ENCODE measurements at regions not wholly inside any gene's neighbourhood (a gene's known extent, or its start where the extent isn't known, plus 50 kb on each side); places are given as distances from the start of the nearest gene placed in this dataset.
"Not testable (repeated sequence)": the region's sequence is repeated elsewhere in the genome, so short reads cannot be mapped to it uniquely, and the experiment has no call there.

DNA sequence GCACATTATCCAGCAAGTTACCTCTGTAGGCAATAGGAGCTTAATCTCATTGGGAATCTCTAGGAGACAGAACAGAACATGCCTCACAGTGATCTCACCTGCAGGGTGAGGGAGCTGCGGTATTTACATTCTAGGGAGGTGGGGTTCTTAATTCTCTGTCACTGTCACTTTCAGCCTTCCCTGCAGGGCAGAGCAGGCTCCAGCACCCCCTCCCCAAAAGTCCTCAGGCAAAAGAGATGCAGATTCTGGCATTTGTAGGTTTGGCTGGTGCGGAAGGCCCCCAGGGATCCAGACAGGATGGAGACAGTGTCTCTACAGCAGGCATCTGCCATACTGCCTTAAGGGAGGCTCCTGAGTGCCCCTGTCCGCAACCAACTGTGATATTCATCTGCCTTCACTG lies 166.4 kb upstream of the ATP6AP2 start:
- no peak for DNase-seq (ENCODE audit: low read depth)

DNA sequence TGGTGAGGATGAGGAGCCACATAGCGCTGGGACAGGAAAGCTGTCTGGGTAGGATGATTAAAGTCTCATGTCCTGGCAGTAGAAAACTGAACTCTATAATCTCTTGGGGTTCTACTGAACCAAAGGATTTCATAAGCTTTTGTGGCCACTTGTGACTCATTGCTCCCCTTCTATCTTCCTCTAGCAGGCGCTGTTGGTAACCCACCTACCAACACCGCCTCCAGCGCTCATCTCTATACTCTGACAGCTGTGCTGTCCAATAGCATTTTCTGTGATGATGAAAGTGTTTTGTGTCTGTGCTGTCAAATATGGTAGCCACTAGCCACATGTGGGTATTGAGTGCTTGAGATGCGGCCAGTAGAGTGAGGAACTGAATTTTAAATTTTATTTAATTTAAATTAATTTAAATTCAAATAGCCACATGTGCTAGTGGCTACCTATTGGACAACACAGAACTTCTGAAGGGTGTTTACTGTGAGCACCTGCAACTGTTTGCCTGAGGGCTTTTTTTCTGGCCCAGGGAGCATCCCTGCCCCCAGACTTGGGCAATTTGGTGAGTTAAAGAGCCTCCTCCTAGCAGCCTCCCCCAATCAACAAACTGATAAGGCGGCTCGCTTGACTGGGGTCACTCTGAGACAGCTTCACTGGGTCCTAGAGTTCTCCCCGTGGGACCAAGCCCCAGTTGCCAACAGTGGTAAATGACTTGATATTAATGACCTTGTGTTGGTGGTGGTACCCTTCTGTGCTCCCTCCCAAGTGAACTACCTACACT lies 169.2 kb upstream of the ATP6AP2 start:
- no peak for DNase-seq (ENCODE audit: low read depth)

DNA sequence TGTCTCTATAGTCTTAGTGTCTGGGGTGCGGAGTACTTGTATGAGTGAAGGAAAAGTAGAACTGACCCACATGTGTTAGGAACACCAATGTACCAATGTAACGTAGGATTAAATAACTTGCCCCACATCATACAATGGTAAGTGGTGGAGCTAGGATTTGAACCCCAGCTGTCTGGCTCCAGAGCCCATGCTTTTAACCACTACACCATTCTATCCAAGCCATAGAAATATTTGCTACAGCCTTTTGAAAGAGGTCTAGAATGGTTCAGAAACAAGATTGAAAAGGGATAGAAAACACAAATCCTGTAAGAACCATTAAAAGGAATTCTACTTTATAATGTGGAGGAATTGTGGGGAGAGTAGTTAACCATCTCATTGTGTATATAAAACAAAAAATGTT lies 169.9 kb upstream of the ATP6AP2 start:
- DNase-seq (ENCODE audit: low read depth), result no peak

DNA sequence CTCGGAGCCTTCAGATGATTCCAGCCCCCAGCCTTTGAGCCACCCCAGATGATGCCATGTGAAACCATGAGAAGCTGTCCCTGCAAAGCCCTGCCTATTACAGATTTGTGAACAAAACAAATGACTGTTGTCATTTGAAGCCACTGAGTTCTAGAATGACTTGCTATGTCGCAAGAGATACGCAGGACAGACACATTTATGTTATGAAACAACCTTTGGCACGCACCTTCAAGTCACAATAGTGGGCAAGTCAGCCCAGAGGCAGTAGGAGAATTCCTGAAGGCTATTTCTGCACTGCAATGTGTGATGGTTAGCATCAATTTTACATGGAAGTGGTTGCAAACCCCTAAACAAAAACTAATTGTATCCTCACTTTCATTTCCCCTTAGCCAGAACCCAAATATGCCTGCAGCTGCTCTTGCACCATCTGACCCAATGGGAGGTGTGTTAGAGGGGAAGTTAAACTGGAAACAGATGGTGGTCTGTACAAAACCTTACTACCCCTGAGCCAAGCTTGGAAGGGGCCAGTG lies 174.4 kb upstream of the ATP6AP2 start:
- DNase-seq (ENCODE audit: low read depth), result no peak

DNA sequence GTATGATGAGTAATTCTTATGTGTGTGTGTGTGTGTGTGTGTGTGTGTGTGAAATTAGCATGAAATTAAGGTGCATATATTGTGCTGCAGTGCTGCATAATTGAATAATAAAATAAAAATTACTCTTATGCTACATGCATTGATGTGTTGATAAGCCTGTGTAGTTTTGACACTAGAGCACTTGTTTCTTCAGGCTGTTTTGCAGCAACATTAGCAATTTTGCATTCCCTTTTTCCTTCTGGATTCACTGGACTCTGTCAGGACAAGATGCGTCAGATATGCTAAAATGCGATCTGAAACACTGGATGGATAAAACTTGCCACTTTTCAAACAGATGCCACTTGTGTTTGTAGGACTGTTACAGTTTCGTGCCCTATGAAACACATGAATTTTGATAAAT lies 175.4 kb upstream of the ATP6AP2 start:
- no peak for DNase-seq (ENCODE audit: low read depth)

DNA sequence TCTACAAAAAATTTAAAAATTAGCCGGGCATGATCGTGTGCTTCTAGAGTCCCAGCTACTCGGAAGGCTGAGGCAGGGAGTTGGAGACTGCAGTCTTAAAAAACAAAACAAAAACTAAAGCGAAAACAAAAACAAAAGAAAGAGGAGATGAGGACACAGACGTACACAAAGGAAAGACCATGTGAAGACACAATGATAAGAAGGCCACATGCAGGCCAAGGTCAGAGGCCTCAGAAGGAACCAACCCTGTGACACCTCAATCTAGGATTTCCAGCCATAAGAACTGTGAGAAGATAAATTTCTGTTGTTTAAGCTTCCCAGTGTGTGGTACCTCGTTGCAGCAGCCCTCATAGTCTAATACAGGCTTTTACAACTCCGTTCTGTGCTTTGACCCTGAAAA lies 177.0 kb upstream of the ATP6AP2 start:
- DNase-seq (ENCODE audit: low read depth), result no peak

DNA sequence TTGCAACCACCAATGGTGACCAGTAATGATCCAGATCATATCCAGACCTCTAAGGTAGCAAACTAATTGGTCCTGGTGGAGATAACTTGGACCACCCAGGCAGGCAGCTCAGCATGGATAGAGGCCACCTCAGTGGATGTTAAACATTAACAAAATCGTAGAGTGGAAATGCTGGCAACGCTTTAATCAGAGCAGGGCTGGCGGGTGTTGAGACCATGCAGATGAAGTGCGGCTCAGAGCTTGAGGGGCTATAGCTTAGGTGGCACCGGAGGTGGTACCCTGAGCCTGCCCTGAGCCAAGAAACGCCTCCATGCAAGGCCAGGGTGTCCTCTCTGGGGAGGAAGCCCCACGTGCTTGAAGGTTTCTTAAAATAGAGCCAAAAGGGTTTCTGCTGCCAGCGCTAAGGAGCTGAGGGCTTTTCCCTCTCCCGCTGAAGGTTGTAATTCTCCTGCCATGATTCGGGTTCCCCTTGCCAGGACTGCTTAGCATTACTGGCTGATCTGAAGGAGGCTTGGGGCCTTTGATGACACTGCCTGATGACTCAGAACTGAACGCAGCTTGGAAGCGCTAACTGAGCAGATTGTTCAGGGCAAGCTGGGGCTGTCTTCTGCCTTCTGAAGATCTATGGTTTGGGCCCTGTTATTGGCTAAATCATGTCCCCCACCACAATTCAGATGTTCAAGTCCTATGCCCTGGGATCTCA lies 177.8 kb upstream of the ATP6AP2 start:
- peak; percentile 65 for DNase-seq (ENCODE audit: low read depth)

DNA sequence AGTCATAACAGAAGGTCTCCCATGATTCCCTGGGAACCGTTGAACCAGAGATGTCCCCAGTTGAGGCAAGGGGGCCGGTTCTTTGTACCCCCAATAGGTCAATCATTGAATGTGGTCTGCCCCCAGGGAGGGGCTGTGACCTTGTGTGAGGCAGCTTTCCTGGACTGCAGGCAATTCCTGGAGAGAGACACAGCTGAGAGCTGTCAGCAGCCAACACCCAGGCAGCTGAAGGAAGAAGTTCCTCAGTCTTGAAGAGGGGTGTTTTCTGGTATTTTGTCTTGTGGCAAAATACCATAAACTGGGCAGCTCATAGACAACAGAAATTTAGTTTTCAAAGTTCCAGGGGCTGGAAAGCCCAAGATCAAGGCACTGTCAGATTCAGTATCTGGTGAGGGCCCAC lies 185.7 kb upstream of the ATP6AP2 start:
- no peak for DNase-seq (ENCODE audit: low read depth)

DNA sequence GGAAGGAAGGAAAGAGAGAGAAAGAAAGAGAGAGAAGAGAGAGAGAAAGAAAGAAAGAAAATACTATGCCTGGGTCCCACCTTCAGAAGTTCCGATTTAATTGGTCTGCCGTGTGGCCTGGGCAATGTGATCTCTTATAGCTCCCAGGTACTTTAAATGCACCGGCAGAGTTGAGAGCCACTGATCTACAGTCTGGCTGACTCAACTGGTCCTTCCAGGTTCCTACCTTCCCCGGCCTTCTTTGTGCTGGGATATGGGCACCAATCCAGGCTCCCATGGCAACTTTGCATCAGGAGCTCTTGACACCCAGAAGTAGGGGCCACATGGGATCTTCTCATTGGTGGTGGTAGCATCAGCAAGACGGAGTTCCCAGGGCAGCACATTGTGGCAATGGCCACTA lies 186.5 kb upstream of the ATP6AP2 start:
- no peak for DNase-seq (ENCODE audit: low read depth)

DNA sequence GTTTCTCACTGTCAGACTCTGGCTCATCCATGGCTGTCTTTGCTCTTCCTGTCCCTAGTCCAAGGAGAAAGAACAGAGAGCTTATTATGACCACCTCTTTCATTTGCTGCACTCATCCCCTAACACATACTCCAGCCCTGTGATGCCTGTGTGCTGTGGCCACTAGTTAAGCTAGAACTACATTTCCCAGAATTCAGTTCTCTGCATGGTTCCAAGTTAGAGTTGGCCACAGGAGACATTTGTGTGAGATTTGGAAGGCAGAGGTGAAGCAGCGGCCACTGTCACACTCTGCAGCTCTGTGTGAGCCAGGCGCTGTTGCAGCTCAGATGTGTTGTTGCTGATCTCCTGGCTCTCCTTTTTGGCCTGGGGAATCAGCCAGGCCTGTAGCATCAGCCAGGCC lies 188.2 kb upstream of the ATP6AP2 start:
- no peak for DNase-seq (ENCODE audit: low read depth)

DNA sequence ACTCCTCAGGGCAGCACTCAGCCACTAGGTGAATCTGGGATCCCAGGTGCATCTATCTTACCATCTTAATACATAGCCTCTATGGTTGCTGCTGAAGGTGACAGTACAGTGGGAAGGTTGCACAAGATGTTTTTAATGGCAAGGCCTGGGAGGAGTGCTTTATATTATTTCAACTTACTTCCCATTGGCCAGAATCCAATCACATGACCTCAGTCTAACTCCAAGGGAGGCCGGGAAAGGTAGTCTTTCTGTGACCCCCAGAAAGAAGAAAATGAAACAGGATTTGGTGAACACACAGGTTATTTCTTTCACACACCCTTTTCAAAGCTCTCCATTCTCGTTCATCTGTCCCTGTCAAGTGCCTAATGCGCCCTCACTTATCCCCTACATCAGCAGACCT lies 189.1 kb upstream of the ATP6AP2 start:
- no peak for DNase-seq (ENCODE audit: low read depth)

DNA sequence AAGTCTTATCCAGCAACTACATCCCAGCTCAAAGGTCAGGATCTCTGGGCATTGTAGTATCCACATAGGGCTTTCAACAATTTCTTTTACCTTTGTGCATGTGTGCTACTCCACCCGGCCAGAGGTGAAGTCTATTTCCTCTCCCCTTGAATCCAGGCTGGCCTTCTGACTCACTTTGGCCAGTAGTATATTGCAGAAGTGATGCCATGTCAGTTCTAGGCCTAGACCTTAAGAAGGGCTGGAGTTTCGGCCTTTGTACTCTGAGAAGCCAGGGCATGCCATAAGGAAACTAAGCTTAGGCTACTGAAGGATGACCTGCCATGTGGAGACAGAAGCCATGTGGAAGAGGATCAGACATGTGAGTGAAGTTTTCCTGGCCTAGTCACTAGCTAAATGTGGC lies 191.2 kb upstream of the ATP6AP2 start:
- no peak for DNase-seq (ENCODE audit: low read depth)

DNA sequence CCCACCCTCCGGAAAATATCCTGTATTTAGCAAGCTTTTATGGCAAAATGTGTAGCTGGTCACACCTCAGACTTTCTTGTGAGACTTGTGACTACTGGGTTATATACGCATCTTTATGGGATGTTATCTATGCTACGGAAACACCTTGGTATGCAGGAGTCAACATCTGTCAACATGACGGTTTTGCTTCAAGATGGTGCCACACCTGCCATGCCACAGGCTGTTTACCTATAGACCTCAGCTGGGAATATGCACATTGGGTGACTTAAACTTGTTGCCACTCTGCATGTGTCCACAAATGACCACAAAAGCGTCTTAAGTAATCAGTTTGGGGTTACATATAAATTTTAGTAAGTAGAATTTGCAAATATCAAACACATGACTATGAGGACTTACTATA lies 192.3 kb upstream of the ATP6AP2 start:
- DNase-seq (ENCODE audit: low read depth), result no peak

DNA sequence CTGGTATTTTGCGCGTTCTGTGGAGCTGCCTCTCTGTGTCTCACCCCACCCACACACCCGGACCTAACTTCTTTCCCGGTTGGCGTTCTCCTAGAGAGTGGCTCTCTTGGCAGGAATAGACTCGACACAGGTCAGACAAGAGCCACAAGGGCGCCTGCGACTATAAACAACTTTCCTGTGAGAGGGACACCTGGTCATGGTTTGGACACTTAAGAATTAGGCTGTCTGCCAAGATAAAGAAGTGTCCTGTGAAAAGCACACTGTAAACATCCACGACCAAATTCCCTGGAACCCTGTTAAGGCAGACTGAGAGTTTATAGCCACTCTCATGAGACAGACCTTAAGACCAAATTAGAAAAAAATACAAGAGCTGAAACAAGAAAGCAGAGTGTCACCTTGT lies 192.9 kb upstream of the ATP6AP2 start:
- not testable (repeated sequence) for DNase-seq (ENCODE audit: low read depth)

DNA sequence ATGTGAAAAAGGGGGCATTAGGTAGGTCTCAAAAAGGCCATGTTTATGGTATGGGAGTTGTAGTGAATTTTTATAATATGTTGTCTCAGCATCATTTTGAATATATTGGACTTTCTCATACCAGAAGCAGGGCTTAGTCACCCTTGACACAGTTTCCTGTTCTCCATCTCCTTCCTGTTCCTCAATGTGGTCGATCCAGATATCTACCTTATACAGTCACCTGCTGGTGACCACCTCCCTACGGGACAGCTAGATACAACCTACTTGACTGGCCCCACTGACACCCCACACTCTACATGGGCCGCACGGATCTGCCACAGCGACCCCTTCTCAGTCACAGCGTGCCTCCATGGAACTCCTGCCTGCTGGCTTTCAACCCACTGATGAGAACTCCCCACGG lies 193.5 kb upstream of the ATP6AP2 start:
- DNase-seq (ENCODE audit: low read depth), result not testable (repeated sequence)

DNA sequence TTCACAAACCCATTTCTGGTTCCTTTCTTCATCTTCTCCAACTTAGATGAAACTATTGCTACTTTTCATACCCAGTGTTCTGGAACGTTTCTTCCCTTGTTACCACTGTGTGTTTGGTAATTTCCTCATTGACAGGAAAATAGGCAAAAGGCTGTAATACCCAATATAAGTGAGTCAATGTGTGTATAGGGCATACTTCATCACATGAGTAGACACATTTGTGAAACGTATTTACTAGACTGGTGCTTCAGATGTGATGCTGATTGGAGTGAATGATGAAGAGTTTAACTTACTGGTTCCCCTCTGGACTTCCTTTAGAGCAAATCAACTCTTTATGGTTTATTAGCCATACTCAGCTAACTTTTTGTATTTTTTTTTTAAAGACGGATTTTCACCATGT lies 195.1 kb upstream of the ATP6AP2 start:
- DNase-seq (ENCODE audit: low read depth), result no peak

DNA sequence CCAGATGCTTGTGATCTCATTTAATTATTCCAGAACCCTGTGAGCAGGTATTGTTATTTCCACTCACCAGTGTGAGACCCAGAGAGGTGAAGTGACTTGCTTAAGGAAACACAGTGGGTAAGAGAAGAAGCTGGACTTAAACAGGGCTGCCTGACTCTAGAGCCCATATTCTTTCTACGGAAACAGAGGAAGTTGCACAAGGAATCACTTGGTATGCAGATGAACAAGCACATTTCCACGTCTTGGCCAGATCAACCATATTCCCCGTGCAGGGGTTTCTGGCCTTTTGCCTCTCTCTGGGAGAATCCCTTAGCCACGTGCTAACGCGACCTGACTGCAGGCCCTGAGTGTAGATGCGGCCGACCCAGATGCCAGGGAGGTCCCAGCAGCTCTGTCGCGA lies 195.5 kb upstream of the ATP6AP2 start:
- DNase-seq (ENCODE audit: low read depth), result no peak

DNA sequence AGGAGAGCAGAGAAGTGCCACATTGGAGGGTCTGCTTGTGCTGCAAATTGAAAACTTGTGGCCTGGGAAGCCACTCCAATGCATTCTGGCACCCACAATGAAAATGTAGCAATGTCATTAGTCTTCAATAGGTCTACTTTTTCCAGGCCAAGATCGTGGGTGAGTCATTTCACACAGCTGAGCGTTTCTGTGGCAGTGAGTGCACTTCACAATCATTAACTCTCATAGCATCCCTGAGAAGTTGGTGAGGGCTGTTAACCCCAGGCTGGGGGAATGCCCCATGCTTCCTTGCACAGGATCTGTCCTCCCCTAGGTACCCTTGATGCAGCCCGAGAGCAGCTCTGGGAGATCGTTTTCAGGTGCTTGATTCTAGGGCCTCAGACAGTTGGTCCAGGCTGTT lies 196.8 kb upstream of the ATP6AP2 start:
- DNase-seq (ENCODE audit: low read depth), result no peak

DNA sequence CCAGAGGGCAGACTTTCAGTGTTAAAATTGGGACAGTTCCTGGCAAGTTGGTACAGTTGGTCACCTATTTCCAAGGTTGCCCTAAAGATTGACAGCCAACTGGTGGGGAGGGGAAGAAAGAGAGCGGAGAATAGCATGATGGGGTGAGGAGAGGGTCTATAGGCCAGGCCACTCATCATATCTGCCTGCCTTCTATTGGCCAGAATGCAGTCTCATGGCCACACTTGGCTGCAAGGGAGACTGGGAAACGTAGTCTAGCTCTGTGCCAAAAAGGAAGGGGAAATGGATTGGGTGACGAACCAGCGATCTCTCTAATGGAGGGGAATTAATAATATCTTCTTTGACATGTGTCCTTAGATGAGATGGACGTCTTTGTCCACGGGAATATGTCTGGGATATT lies 197.4 kb upstream of the ATP6AP2 start:
- no peak for DNase-seq (ENCODE audit: low read depth)

DNA sequence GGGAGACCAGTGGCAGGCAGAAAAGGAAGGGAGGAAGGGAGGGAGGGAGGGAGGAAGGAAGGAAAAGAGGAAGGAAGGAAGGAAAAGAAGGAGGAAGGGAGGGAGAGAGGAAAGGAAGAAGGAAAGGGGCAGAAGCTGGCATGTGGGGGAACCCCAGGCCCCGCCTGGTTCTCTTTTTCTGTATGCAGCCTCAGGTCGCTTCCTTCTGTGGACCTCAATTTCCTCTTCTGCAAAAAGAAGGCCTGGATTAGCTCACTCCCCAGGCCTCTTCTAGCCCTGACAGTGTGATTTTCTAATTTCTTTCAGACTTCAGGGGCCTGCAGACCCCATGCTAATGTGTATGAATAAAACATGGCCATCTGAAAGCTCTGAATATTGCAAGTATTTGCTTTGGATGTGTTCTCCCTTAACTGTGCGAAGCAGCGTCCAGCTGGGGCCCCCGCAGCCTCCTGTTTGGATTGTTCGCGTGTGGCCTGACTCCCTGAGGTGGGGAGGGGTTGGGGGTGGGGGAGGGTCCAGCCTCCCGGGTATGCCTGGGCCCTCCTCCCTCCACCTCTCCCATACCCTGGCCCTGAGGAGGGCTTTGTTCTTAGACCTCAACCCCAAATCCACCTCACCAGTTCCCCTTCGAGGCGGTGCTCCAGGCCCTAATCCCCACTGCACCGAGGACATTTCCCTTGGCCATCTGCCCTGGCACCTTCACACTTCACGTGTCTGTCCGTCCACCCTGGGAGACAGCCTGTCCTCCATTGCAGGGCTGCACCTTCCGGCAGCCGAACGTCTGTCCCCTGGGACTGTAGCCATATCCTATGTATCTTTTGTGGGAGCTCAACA lies 199.9 kb upstream of the ATP6AP2 start:
- no peak for DNase-seq (ENCODE audit: low read depth)

DNA sequence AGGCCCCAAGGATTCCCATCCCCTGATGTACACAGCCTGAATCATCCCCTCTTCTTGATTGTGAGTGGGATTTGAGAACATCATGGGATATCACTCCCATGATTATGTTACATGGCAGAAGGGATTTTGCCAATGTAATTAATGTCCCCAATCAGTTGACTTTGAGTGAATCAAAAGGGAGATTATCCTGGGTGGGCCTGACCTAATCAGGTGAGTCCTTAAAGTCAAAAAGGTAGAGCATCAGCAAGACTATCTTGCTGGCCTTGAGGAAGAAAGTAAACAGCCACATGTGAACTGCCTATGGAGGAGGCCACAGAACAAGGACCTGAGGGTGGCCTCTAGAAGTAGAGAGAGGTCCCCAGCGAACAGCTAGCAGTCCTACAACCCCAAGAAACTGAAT lies 203.1 kb upstream of the ATP6AP2 start:
- DNase-seq (ENCODE audit: low read depth), result no peak

DNA sequence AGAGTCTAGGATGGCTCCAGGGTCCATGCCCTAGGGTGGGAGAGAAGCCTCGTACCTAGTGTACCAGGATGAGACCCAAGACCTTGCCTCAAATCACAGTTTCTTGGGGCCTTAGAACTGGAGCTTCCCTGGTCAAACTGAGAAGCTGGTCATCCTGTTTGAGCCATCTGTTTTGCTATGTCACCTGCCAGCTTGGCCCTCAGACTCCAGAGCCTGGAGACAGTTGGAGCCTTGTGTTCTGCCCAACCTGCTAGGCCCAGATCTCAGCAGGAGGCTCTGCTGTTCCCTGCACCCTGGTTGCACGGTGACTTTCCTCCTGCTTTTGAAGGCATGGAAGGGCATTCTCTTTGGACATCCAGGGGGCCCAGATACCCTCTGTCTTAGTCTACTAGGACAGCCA lies 206.3 kb upstream of the ATP6AP2 start:
- no peak for DNase-seq (ENCODE audit: low read depth)

DNA sequence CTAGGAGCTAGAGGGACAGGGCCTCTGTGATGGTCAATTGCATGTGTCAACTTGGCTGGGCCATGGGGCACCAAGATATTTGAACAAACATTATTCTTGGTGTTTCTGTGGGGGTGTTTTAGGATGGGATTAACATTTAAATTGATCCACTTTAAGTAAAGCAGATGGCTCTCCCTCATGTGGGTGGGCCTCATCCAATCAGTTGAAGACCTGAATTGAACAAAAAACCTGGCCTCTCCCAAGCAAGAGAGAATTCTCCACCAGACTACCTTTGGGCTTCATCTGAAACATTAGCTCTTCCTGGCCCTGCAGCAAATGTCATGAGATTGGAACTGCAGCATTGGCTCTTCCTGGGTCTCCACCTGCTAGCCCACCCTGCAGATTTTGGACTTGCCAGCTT lies 207.1 kb upstream of the ATP6AP2 start:
- no peak for DNase-seq (ENCODE audit: low read depth)

Data from RPMI7951 (cell line).